GM23338 (cell line): ENCODE measurements at regions not wholly inside any gene's neighbourhood (a gene's known extent, or its start where the extent isn't known, plus 50 kb on each side); places are given as distances from the start of the nearest gene placed in this dataset.

Experiments used
- ATAC-seq: fragments of 200-7000 bp; cut with Tn5 transposase; 3 replicates; pipeline ENCODE4 v1.9.1; 2020
- DNase-seq: peaks from one replicate; pipeline ENCODE4 v3.0.0-alpha.2; 2015; ENCODE audit warnings: low spot score
- H2AFZ ChIP-seq: fragments of 200-600 bp; sonication (generic); 2 replicates; pipeline ENCODE4 v1.8.0; 2016; ENCODE audit warnings: antibody characterized with exemption, mild to moderate bottlenecking, moderate library complexity
- H3F3A ChIP-seq: fragments of 200-600 bp; sonication (generic); replicated peaks from 2 replicates; pipeline ENCODE4 v1.8.0; 2017; ENCODE audit warnings: antibody characterized with exemption, mixed run types, low read depth
- H3K27ac ChIP-seq: fragments of 200-600 bp; sonication (generic); 2 replicates; pipeline ENCODE4 v1.6.1; 2016; ENCODE audit warnings: low read depth
- H3K27me3 ChIP-seq: fragments of 200-600 bp; sonication (generic); 2 replicates; pipeline ENCODE4 v1.8.0; 2016; ENCODE audit warnings: mild to moderate bottlenecking, mixed run types, moderate library complexity; ENCODE audit not compliant: insufficient read depth
- H3K36me3 ChIP-seq: fragments of 200-600 bp; sonication (generic); 2 replicates; pipeline ENCODE4 v1.8.0; 2016; ENCODE audit warnings: mild to moderate bottlenecking; ENCODE audit not compliant: insufficient read depth
- H3K4me1 ChIP-seq: fragments of 200-600 bp; sonication (generic); 2 replicates; pipeline ENCODE4 v1.8.0; 2016; ENCODE audit warnings: mild to moderate bottlenecking, moderate library complexity; ENCODE audit not compliant: insufficient read depth
- H3K4me2 ChIP-seq: fragments of 200-600 bp; sonication (generic); 2 replicates; pipeline ENCODE4 v1.7.1; 2017; ENCODE audit warnings: mixed run types
- H3K4me3 ChIP-seq: fragments of 200-600 bp; sonication (generic); 2 replicates; pipeline ENCODE4 v1.6.1; 2016; ENCODE audit warnings: mixed run types
- H3K79me2 ChIP-seq: fragments of 200-600 bp; sonication (generic); replicated peaks from 2 replicates; pipeline ENCODE4 v1.8.0; 2017; ENCODE audit warnings: mild to moderate bottlenecking; ENCODE audit not compliant: insufficient read depth
- H3K9me2 ChIP-seq: fragments of 200-600 bp; sonication (generic); 2 replicates; pipeline ENCODE4 v1.8.0; 2017; ENCODE audit not compliant: insufficient read depth
- H4K20me1 ChIP-seq: fragments of 200-600 bp; sonication (generic); replicated peaks from 2 replicates; pipeline ENCODE4 v1.8.0; 2017; ENCODE audit warnings: mild to moderate bottlenecking; ENCODE audit not compliant: insufficient read depth
- H3K27ac Mint-ChIP-seq: 2 replicates; pipeline ENCODE4 v1.8.0; 2020; ENCODE audit warnings: inconsistent platforms, mild to moderate bottlenecking, moderate library complexity, mixed read lengths
- H3K27me3 Mint-ChIP-seq: 3 replicates; pipeline ENCODE4 v1.8.0; 2022; ENCODE audit warnings: low read depth, mild to moderate bottlenecking, moderate library complexity, mixed read lengths, inconsistent platforms; ENCODE audit not compliant: insufficient read depth, poor library complexity
- H3K36me3 Mint-ChIP-seq: 3 replicates; pipeline ENCODE4 v1.8.0; 2021; ENCODE audit warnings: low read depth, mild to moderate bottlenecking, inconsistent platforms, moderate library complexity, mixed read lengths
- H3K4me1 Mint-ChIP-seq: 3 replicates; pipeline ENCODE4 v1.8.0; 2020; ENCODE audit warnings: mild to moderate bottlenecking, inconsistent platforms, mixed read lengths
- H3K4me3 Mint-ChIP-seq: 3 replicates; pipeline ENCODE4 v1.8.0; 2021; ENCODE audit warnings: moderate library complexity, mild to moderate bottlenecking, inconsistent platforms, mixed read lengths
- H3K9me3 Mint-ChIP-seq: 3 replicates; pipeline ENCODE4 v1.8.0; 2020; ENCODE audit warnings: moderate library complexity, mild to moderate bottlenecking, inconsistent platforms, mixed read lengths
- CREB1 ChIP-seq: fragments of 250-450 bp; sonication (Bioruptor Pico); IDR thresholded peaks from 2 replicates; pipeline ENCODE4 v1.5.0; 2020; ENCODE audit warnings: low read depth, mild to moderate bottlenecking, moderate library complexity
- JUNB ChIP-seq: IDR thresholded peaks from one replicate; pipeline ENCODE4 v1.6.1; 2016; ENCODE audit warnings: antibody characterized with exemption; ENCODE audit not compliant: unreplicated experiment
- NANOG ChIP-seq: IDR thresholded peaks from 2 replicates; pipeline ENCODE4 v1.6.1; 2016; ENCODE audit warnings: antibody characterized with exemption, borderline replicate concordance
- STAT1 ChIP-seq: IDR thresholded peaks from one replicate; pipeline ENCODE4 v1.6.1; 2016; ENCODE audit warnings: antibody characterized with exemption; ENCODE audit not compliant: unreplicated experiment
- ZNF114 ChIP-seq: fragments of 250-450 bp; sonication (Bioruptor Pico); IDR thresholded peaks from 2 replicates; pipeline ENCODE4 v1.5.0; 2020; ENCODE audit warnings: mild to moderate bottlenecking, moderate library complexity
- ZNF331 ChIP-seq: fragments of 250-450 bp; sonication (Bioruptor Pico); IDR thresholded peaks from 2 replicates; pipeline ENCODE4 v1.5.0; 2020; ENCODE audit warnings: low read depth, mild to moderate bottlenecking, moderate library complexity
- ZNF462 ChIP-seq: fragments of 250-450 bp; sonication (Bioruptor Pico); IDR thresholded peaks from 2 replicates; pipeline ENCODE4 v1.5.0; 2020; ENCODE audit warnings: mild to moderate bottlenecking, moderate library complexity
- TF ChIP-seq, protein P1 (sequence below), 2 experiments: fragments of 200-600 bp in 1 of 2; sonication (generic) in 1 of 2; conservative IDR thresholded peaks; 2 replicates each; pipeline versions ENCODE4 v1.5.1 to v1.6.1; 2016 to 2017; ENCODE audit warnings: antibody characterized with exemption in 2 of 2, low read depth in 2 of 2, mild to moderate bottlenecking in 2 of 2, moderate library complexity in 1 of 2
- TF ChIP-seq, protein P2 (sequence below): IDR thresholded peaks from one replicate; pipeline ENCODE4 v1.6.1; 2018; ENCODE audit warnings: antibody characterized with exemption; ENCODE audit not compliant: unreplicated experiment

- TF ChIP-seq, protein P1, sequence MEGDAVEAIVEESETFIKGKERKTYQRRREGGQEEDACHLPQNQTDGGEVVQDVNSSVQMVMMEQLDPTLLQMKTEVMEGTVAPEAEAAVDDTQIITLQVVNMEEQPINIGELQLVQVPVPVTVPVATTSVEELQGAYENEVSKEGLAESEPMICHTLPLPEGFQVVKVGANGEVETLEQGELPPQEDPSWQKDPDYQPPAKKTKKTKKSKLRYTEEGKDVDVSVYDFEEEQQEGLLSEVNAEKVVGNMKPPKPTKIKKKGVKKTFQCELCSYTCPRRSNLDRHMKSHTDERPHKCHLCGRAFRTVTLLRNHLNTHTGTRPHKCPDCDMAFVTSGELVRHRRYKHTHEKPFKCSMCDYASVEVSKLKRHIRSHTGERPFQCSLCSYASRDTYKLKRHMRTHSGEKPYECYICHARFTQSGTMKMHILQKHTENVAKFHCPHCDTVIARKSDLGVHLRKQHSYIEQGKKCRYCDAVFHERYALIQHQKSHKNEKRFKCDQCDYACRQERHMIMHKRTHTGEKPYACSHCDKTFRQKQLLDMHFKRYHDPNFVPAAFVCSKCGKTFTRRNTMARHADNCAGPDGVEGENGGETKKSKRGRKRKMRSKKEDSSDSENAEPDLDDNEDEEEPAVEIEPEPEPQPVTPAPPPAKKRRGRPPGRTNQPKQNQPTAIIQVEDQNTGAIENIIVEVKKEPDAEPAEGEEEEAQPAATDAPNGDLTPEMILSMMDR (conservative IDR thresholded peaks at IDR 0.05; ENCODE audit: low read depth in 2 of 2) = no peak
- TF ChIP-seq, protein P2, sequence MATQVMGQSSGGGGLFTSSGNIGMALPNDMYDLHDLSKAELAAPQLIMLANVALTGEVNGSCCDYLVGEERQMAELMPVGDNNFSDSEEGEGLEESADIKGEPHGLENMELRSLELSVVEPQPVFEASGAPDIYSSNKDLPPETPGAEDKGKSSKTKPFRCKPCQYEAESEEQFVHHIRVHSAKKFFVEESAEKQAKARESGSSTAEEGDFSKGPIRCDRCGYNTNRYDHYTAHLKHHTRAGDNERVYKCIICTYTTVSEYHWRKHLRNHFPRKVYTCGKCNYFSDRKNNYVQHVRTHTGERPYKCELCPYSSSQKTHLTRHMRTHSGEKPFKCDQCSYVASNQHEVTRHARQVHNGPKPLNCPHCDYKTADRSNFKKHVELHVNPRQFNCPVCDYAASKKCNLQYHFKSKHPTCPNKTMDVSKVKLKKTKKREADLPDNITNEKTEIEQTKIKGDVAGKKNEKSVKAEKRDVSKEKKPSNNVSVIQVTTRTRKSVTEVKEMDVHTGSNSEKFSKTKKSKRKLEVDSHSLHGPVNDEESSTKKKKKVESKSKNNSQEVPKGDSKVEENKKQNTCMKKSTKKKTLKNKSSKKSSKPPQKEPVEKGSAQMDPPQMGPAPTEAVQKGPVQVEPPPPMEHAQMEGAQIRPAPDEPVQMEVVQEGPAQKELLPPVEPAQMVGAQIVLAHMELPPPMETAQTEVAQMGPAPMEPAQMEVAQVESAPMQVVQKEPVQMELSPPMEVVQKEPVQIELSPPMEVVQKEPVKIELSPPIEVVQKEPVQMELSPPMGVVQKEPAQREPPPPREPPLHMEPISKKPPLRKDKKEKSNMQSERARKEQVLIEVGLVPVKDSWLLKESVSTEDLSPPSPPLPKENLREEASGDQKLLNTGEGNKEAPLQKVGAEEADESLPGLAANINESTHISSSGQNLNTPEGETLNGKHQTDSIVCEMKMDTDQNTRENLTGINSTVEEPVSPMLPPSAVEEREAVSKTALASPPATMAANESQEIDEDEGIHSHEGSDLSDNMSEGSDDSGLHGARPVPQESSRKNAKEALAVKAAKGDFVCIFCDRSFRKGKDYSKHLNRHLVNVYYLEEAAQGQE = no peak
- TF ChIP-seq ZNF331 (CRISPR knock-in tag) = no peak
Observed at GRCh38 chr3:81315030-81315429, 446.4 kb downstream of the GBE1 start (continued).

DNA sequence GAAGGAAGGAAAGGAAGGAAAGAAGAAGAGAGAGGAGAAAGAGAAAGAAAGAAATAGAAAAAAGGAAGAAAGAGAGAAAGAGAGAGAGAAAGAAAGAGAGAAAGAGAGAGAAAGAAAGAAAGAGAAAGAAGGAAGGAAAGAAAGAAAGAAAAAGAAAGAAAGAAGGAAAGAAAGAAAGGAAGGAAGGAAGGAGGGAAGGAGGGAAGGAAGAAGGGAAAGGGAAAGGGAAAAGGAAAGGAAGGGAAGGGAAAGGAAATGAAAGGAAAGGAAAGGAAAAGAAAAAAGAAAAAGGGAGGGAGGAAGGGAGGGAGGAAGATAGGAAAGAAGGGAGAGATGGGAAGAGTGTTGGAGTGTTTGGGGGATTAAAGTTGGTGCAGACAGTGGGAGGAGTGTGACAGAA, 450.1 kb downstream of the GBE1 start:
- Mint-ChIP-seq H3K27me3 (peaks cover 5% of the 10 kb centered on the region), H3K4me1 (no peaks in the 10 kb centered on the region), H3K27ac (no peak overlapping the region), H3K36me3 (no peaks in the 10 kb centered on the region), H3K4me3 (no peak overlapping the region), H3K9me3 (no peaks in the 10 kb centered on the region)
- H4K20me1 ChIP-seq = no peaks in the 10 kb centered on the region
- no peaks in the 10 kb centered on the region for H3F3A ChIP-seq
- no peak overlapping the region for H2AFZ ChIP-seq
- no peaks in the 10 kb centered on the region for H3K9me2 ChIP-seq
- no peak for ATAC-seq
- no peak overlapping the region for H3K4me3 ChIP-seq
- H3K27ac ChIP-seq = no peak overlapping the region
- DNase-seq = no peak
- no peak overlapping the region for H3K4me2 ChIP-seq
- H3K27me3 ChIP-seq = no peaks in the 10 kb centered on the region
- no peaks in the 10 kb centered on the region for H3K36me3 ChIP-seq
- H3K79me2 ChIP-seq = no peaks in the 10 kb centered on the region
- H3K4me1 ChIP-seq = no peaks in the 10 kb centered on the region
- TF ChIP-seq NANOG (no peak), JUNB (no peak), ZNF114 (CRISPR knock-in tag) (no peak), STAT1 (no peak), ZNF331 (CRISPR knock-in tag) (no peak), CREB1 (CRISPR knock-in tag) (no peak), ZNF462 (no peak)
- TF ChIP-seq, protein P2 = no peak
